SK-N-SH (cell line): ENCODE measurements at regions not wholly inside any gene's neighbourhood (a gene's known extent, or its start where the extent isn't known, plus 50 kb on each side); places are given as distances from the start of the nearest gene placed in this dataset.
A peak's percentile ranks its signal among the peaks of the same experiment; 100 is the strongest.

ENCODE experiments used
- CTCF ChIA-PET: fragments of 300-600, 350-600 bp; formaldehyde crosslinking; extraction: SDS; loops from one replicate; lab custom pipeline; 2021; lab: Yijun Ruan, JAX
- POLR2A ChIA-PET: fragments of 350-600 bp; sonication (Branson Sonifier 250); formaldehyde crosslinking; extraction: SDS; loops from one replicate; lab custom pipeline; 2020; ENCODE audit warnings: antibody characterized with exemption, inconsistent platforms; lab: Yijun Ruan, JAX
- DNase-seq: peaks from one replicate; pipeline ENCODE4 v3.0.0; 2012
- H2AFZ ChIP-seq: fragments of 200-600 bp; sonication (generic); 2 replicates; pipeline ENCODE4 v1.8.1; 2016; ENCODE audit warnings: antibody characterized with exemption, mild to moderate bottlenecking, low read depth
- H3F3A ChIP-seq: fragments of 200-600 bp; sonication (generic); replicated peaks from 2 replicates; pipeline ENCODE3; 2016; ENCODE audit warnings: antibody characterized with exemption, mild to moderate bottlenecking; ENCODE audit not compliant: insufficient read depth
- H3K27ac ChIP-seq, 2 experiments: fragments of 200-500 bp in 1 of 2; fragments of 200-600 bp in 1 of 2; sonication (Bioruptor generic) in 1 of 2; sonication (generic), shearing (Covaris generic) in 1 of 2; 2 replicates each; pipeline versions ENCODE4 v1.5.1 to v1.6.1; 2014 to 2016; ENCODE audit warnings: low read depth in 2 of 2, inconsistent platforms in 1 of 2, low read length in 1 of 2, mild to moderate bottlenecking in 1 of 2, mixed read lengths in 1 of 2
- H3K27me3 ChIP-seq: fragments of 200-600 bp; sonication (generic), shearing (Covaris generic); 2 replicates; pipeline ENCODE4 v1.6.1; 2016; ENCODE audit warnings: mixed run types; ENCODE audit not compliant: insufficient read depth
- H3K36me3 ChIP-seq, 2 experiments: fragments of 200-500 bp in 1 of 2; fragments of 200-600 bp in 1 of 2; sonication (Bioruptor generic) in 1 of 2; sonication (generic) in 1 of 2; replicated peaks in 1 of 2; 2 replicates each; pipeline versions ENCODE3 to v1.5.1; 2014 to 2016; ENCODE audit warnings: low read length in 1 of 2, mild to moderate bottlenecking in 1 of 2; ENCODE audit not compliant: insufficient read depth in 2 of 2, control insufficient read depth in 1 of 2
- H3K4me1 ChIP-seq, 2 experiments: fragments of 200-500 bp in 1 of 2; fragments of 200-600 bp in 1 of 2; sonication (Bioruptor generic) in 1 of 2; sonication (generic), shearing (Covaris generic) in 1 of 2; 2 replicates each; pipeline versions ENCODE4 v1.5.1 to v1.6.1; 2014 to 2016; ENCODE audit warnings: low read depth in 1 of 2, low read length in 1 of 2, mixed run types in 1 of 2; ENCODE audit not compliant: insufficient read depth in 2 of 2, control insufficient read depth in 1 of 2
- H3K4me2 ChIP-seq: fragments of 200-600 bp; sonication (generic), shearing (Covaris generic); 2 replicates; pipeline ENCODE4 v1.6.1; 2017; ENCODE audit warnings: mixed run types
- H3K4me3 ChIP-seq, 2 experiments: fragments of 200-500 bp in 1 of 2; fragments of 200-600 bp in 1 of 2; sonication (Bioruptor generic) in 1 of 2; sonication (generic), shearing (Covaris generic) in 1 of 2; 2 replicates each; pipeline versions ENCODE4 v1.5.1 to v1.8.1; 2014 to 2016; ENCODE audit warnings: low read depth in 2 of 2, inconsistent platforms in 1 of 2, low read length in 1 of 2, mild to moderate bottlenecking in 1 of 2, mixed read lengths in 1 of 2, moderate library complexity in 1 of 2
- H3K79me2 ChIP-seq: fragments of 200-600 bp; sonication (generic); 2 replicates; pipeline ENCODE4 v1.8.1; 2017; ENCODE audit warnings: mild to moderate bottlenecking; ENCODE audit not compliant: insufficient read depth
- H3K9ac ChIP-seq: fragments of 200-600 bp; sonication (generic); 2 replicates; pipeline ENCODE4 v1.6.1; 2017; ENCODE audit warnings: mixed run types
- H3K9me2 ChIP-seq: fragments of 200-600 bp; sonication (generic); 2 replicates; pipeline ENCODE4 v1.6.1; 2017; ENCODE audit warnings: mixed run types
- H3K9me3 ChIP-seq: fragments of 200-600 bp; sonication (generic); 2 replicates; pipeline ENCODE4 v1.6.1; 2017; ENCODE audit warnings: mixed run types, mild to moderate bottlenecking, moderate library complexity
- H4K20me1 ChIP-seq: fragments of 200-600 bp; sonication (generic); 2 replicates; pipeline ENCODE4 v1.6.1; 2017; ENCODE audit warnings: mild to moderate bottlenecking, mixed run types; ENCODE audit not compliant: insufficient read depth
- CHD2 ChIP-seq: fragments of 150-350 bp; IDR thresholded peaks from 2 replicates; pipeline ENCODE4 v1.6.1; 2018; ENCODE audit warnings: low read length; ENCODE audit not compliant: partially characterized antibody
- CTCF ChIP-seq: fragments of 200-600 bp; sonication (generic); IDR thresholded peaks from 2 replicates; pipeline ENCODE4 v1.6.1; 2017; ENCODE audit warnings: antibody characterized with exemption, mild to moderate bottlenecking, moderate library complexity
- ELF1 ChIP-seq: IDR thresholded peaks from 2 replicates; pipeline ENCODE4 v1.4.0; 2012
- EP300 ChIP-seq, 2 experiments: IDR thresholded peaks; 2 replicates each; pipeline versions ENCODE4 v1.4.0 to v1.6.1; 2012; ENCODE audit warnings: borderline replicate concordance in 1 of 2, low read depth in 1 of 2, low read length in 1 of 2
- FOSL2 ChIP-seq: IDR thresholded peaks from 2 replicates; pipeline ENCODE4 v1.4.0; 2012; ENCODE audit warnings: low read depth, mild to moderate bottlenecking, moderate library complexity, borderline replicate concordance
- IRF3 ChIP-seq: fragments of 150-350 bp; IDR thresholded peaks from 2 replicates; pipeline ENCODE4 v1.6.1; 2016; ENCODE audit warnings: mild to moderate bottlenecking, low read depth, low read length
- JUND ChIP-seq: IDR thresholded peaks from 2 replicates; pipeline ENCODE4 v1.4.0; 2012
- MAX ChIP-seq: IDR thresholded peaks from 2 replicates; pipeline ENCODE4 v1.4.0; 2012; ENCODE audit warnings: low read depth
- NFIC ChIP-seq: IDR thresholded peaks from 2 replicates; pipeline ENCODE4 v1.4.0; 2012; ENCODE audit warnings: borderline replicate concordance
- PBX3 ChIP-seq: IDR thresholded peaks from 2 replicates; pipeline ENCODE4; 2012
- POLR2AphosphoS5 ChIP-seq: IDR thresholded peaks from 2 replicates; pipeline ENCODE4 v1.6.1; 2012; ENCODE audit warnings: low read depth, low read length
- RAD21 ChIP-seq: IDR thresholded peaks from 2 replicates; pipeline ENCODE4 v1.6.1; 2012; ENCODE audit warnings: mild to moderate bottlenecking, low read length
- RFX5 ChIP-seq: IDR thresholded peaks from 2 replicates; pipeline ENCODE4 v1.6.1; 2012; ENCODE audit warnings: mild to moderate bottlenecking, improper control_type of control experiment, low read length
- RXRA ChIP-seq: IDR thresholded peaks from 2 replicates; pipeline ENCODE4 v1.4.0; 2012; ENCODE audit warnings: low read depth, mild to moderate bottlenecking, borderline replicate concordance
- SIN3A ChIP-seq: IDR thresholded peaks from 2 replicates; pipeline ENCODE4 v1.6.1; 2012; ENCODE audit warnings: low read depth, mild to moderate bottlenecking, low read length, moderate library complexity, borderline replicate concordance
- TCF12 ChIP-seq: IDR thresholded peaks from 2 replicates; pipeline ENCODE4 v1.4.0; 2012
- TEAD4 ChIP-seq: IDR thresholded peaks from 2 replicates; pipeline ENCODE4 v1.4.0; 2012; ENCODE audit warnings: mild to moderate bottlenecking, borderline replicate concordance; ENCODE audit not compliant: insufficient read depth
- USF2 ChIP-seq: fragments of 150-350 bp; IDR thresholded peaks from 2 replicates; pipeline ENCODE4 v1.6.1; 2017; ENCODE audit warnings: antibody characterized with exemption, low read length, low read depth, borderline replicate concordance
- YY1 ChIP-seq: IDR thresholded peaks from 2 replicates; pipeline ENCODE4 v1.4.0; 2012; ENCODE audit warnings: low read depth, mild to moderate bottlenecking
- ZBTB33 ChIP-seq: IDR thresholded peaks from 2 replicates; pipeline ENCODE4 v1.4.0; 2012; ENCODE audit warnings: low read depth, borderline replicate concordance
- WGBS: methylation state at CpG from one replicate; pipeline ENCODE4 v1.1.6; 2017; ENCODE audit warnings: low lambda C conversion rate; 5-methylcytosine and 5-hydroxymethylcytosine counted together

GRCh38 chr7:33845991-33846509, 59.3 kb upstream of the BMPER start:
- no peaks in the 10 kb centered on the region for H3F3A ChIP-seq
- no peak overlapping the region for H2AFZ ChIP-seq
- H3K9me2 ChIP-seq: no peaks in the 10 kb centered on the region
- TF ChIP-seq EP300 (IDR thresholded peaks at IDR 0.05; ENCODE audit: borderline replicate concordance in 1 of 2, low read depth in 1 of 2, low read length in 1 of 2) (peak in 1 of 2 experiments; percentile 64; a peak in 1 of 4 replicates), IRF3 (no peak), RXRA (peak; percentile 35; the same call in 1 of the 2 replicates), POLR2AphosphoS5 (peak; percentile 53; the same call in 1 of the 2 replicates), FOSL2 (peak; percentile 70; the same call in 1 of the 2 replicates), ZBTB33 (peak; percentile 57; the same call in 1 of the 2 replicates), YY1 (peak; percentile 72; the same call in 1 of the 2 replicates), JUND (peak; percentile 82), CHD2 (no peak), TEAD4 (peak; percentile 50; the same call in 1 of the 2 replicates), RAD21 (no peak), TCF12 (peak; percentile 89), PBX3 (peak; percentile 86), NFIC (peak; percentile 85)
- no peak overlapping the region for H3K9ac ChIP-seq
- H3K4me3 ChIP-seq: no peak overlapping the region
- WGBS: 76% methylated on average over 11 of the region's 11 CpGs
- H4K20me1 ChIP-seq: no peaks in the 10 kb centered on the region
- DNase-seq: no peak
- POLR2A ChIA-PET: no interaction called here
- H3K27ac ChIP-seq: no peak overlapping the region
- no peaks in the 10 kb centered on the region for H3K79me2 ChIP-seq
- no peak overlapping the region for H3K4me2 ChIP-seq
- peaks cover 0 to 11% of the 10 kb centered on the region in 2 experiments; a peak in 3 of 4 replicates for H3K4me1 ChIP-seq
- H3K36me3 ChIP-seq: no peaks in the 10 kb centered on the region
- no peaks in the 10 kb centered on the region for H3K27me3 ChIP-seq
- no peaks in the 10 kb centered on the region for H3K9me3 ChIP-seq
- CTCF ChIA-PET: interaction anchor here (1.1 to 1.4 kb wide), 2 partner anchors 49 to 88 kb away, joined by 3 read pairs; no protein-coding TSS in a partner anchor

GRCh38 chr7:33849004-33849403, 56.3 kb upstream of the BMPER start:
- Histone ChIP-seq H3K9ac (no peak overlapping the region), H3K4me2 (no peak overlapping the region), H3K79me2 (no peaks in the 10 kb centered on the region), H3K4me1 (no peaks in the 10 kb centered on the region; a peak in 1 of 4 replicates), H3K27me3 (no peaks in the 10 kb centered on the region), H3K9me3 (no peaks in the 10 kb centered on the region), H3K27ac (no peak overlapping the region), H3K9me2 (no peaks in the 10 kb centered on the region), H2AFZ (no peak overlapping the region), H3F3A (no peaks in the 10 kb centered on the region), H3K36me3 (no peaks in the 10 kb centered on the region), H3K4me3 (no peak overlapping the region), H4K20me1 (no peaks in the 10 kb centered on the region)
- POLR2A ChIA-PET: no interaction called here
- CTCF ChIA-PET: interaction anchor here (1.2 to 3.1 kb wide), 2 partner anchors 12 kb away, joined by 3 to 14 read pairs; no protein-coding TSS in a partner anchor
- no peak for DNase-seq
- WGBS: 38% methylated on average over 2 of the region's 2 CpGs
- TF ChIP-seq RFX5: no peak
- TF ChIP-seq FOSL2: peak; percentile 57; the same call in 1 of the 2 replicates
- no peak for TF ChIP-seq CTCF
- TF ChIP-seq TCF12: peak; percentile 97
- TF ChIP-seq USF2: no peak
- TF ChIP-seq SIN3A: no peak
- peak; percentile 96 for TF ChIP-seq MAX
- TF ChIP-seq ELF1: no peak
